OCI-LY1 (cell line): ENCODE measurements at regions not wholly inside any gene's neighbourhood (a gene's known extent, or its start where the extent isn't known, plus 50 kb on each side); places are given as distances from the start of the nearest gene placed in this dataset.

ENCODE experiments used
- H2AFZ ChIP-seq: fragments of 200-600 bp; sonication (generic), shearing (Covaris generic); 2 replicates; pipeline ENCODE4 v1.6.0; 2014; ENCODE audit warnings: antibody characterized with exemption, mild to moderate bottlenecking, low read length
- H3F3A ChIP-seq: fragments of 200-600 bp; sonication (generic), shearing (Covaris generic); 2 replicates; pipeline ENCODE4 v1.6.0; 2014; ENCODE audit warnings: mild to moderate bottlenecking, antibody characterized with exemption, low read length, moderate library complexity; ENCODE audit not compliant: insufficient read depth
- H3K27ac ChIP-seq: fragments of 200-600 bp; sonication (generic); 2 replicates; pipeline ENCODE4 v1.5.1; 2014; ENCODE audit warnings: low read length, mixed run types, mild to moderate bottlenecking, low read depth; ENCODE audit not compliant: poor library complexity, severe bottlenecking
- H3K27me3 ChIP-seq: fragments of 200-600 bp; sonication (generic); 2 replicates; pipeline ENCODE4 v1.6.0; 2014; ENCODE audit warnings: antibody characterized with exemption, mild to moderate bottlenecking, low read length, moderate library complexity; ENCODE audit not compliant: insufficient read depth
- H3K36me3 ChIP-seq: fragments of 200-600 bp; sonication (generic); 2 replicates; pipeline ENCODE4 v1.6.1; 2014; ENCODE audit warnings: mild to moderate bottlenecking, antibody characterized with exemption, low read length, moderate library complexity, mixed read lengths; ENCODE audit not compliant: insufficient read depth
- H3K4me1 ChIP-seq: fragments of 200-600 bp; sonication (generic); 2 replicates; pipeline ENCODE4 v1.5.1; 2014; ENCODE audit warnings: mild to moderate bottlenecking, low read length, moderate library complexity; ENCODE audit not compliant: insufficient read depth, severe bottlenecking
- H3K4me2 ChIP-seq: fragments of 200-600 bp; sonication (generic), shearing (Covaris generic); 2 replicates; pipeline ENCODE4 v1.6.1; 2014; ENCODE audit warnings: low read length
- H3K4me3 ChIP-seq: fragments of 200-600 bp; sonication (generic); 2 replicates; pipeline ENCODE4 v1.5.1; 2014; ENCODE audit warnings: low read length, low read depth, mild to moderate bottlenecking, mixed read lengths; ENCODE audit not compliant: poor library complexity, severe bottlenecking
- H3K79me2 ChIP-seq: fragments of 200-600 bp; shearing (Covaris generic); 2 replicates; pipeline ENCODE4 v1.6.1; 2016; ENCODE audit warnings: mixed run types, low read length, mixed read lengths; ENCODE audit not compliant: insufficient read depth
- H3K9ac ChIP-seq: fragments of 200-600 bp; sonication (generic), shearing (Covaris generic); 2 replicates; pipeline ENCODE4 v1.6.1; 2014; ENCODE audit warnings: mild to moderate bottlenecking, low read length, mixed read lengths
- H3K9me2 ChIP-seq: fragments of 200-600 bp; sonication (generic), shearing (Covaris generic); 2 replicates; pipeline ENCODE4 v1.6.1; 2014; ENCODE audit warnings: low read depth, mild to moderate bottlenecking, low read length, mixed read lengths
- H3K9me3 ChIP-seq: fragments of 200-600 bp; shearing (Covaris generic); 2 replicates; pipeline ENCODE4 v1.6.1; 2014; ENCODE audit warnings: low read length, mixed read lengths
- H4K20me1 ChIP-seq: fragments of 200-600 bp; sonication (generic), shearing (Covaris generic); 2 replicates; pipeline ENCODE4 v1.6.0; 2016; ENCODE audit warnings: mild to moderate bottlenecking, low read length; ENCODE audit not compliant: insufficient read depth
- EZH2 ChIP-seq: fragments of 200-600 bp; sonication (generic), shearing (Covaris generic); IDR thresholded peaks from 2 replicates; pipeline ENCODE4 v1.8.0; 2017; ENCODE audit warnings: borderline replicate concordance, mixed run types, mild to moderate bottlenecking, antibody characterized with exemption, low read length, moderate library complexity, mixed read lengths
- TF ChIP-seq, protein P1 (sequence below): fragments of 200-600 bp; sonication (generic), shearing (Covaris generic); IDR thresholded peaks from 2 replicates; pipeline ENCODE4 v1.5.1; 2017; ENCODE audit warnings: mild to moderate bottlenecking, antibody characterized with exemption, low read length, moderate library complexity, mixed read lengths

DNA sequence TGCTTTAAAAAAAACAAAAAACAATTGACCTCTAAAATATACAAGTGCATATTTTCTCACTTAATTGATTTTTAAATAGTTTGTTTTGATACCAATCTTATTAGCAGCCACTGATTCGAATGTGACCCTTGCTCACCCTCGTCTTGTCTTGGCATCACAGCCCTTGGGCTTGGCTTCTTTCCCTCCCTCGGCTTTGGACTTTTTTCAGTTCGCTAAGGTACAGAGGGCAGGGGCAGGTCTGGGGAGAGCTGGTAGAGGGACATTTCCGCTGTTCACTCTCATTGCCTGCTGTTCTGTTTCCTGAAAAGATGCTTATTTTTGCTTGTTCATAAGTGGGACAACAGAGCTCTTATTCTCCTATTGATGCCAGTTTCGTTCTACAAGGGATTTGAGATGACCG, 88.5 kb upstream of the RPS6KA3 start:
- Histone ChIP-seq H3F3A (no peaks in the 10 kb centered on the region), H4K20me1 (no peaks in the 10 kb centered on the region), H3K4me3 (no peak overlapping the region), H3K27ac (no peak overlapping the region), H3K9me2 (no peaks in the 10 kb centered on the region), H3K4me2 (no peak overlapping the region), H2AFZ (no peak overlapping the region), H3K9ac (no peak overlapping the region), H3K4me1 (no peaks in the 10 kb centered on the region), H3K36me3 (no peaks in the 10 kb centered on the region), H3K27me3 (no peaks in the 10 kb centered on the region), H3K79me2 (no peaks in the 10 kb centered on the region), H3K9me3 (no peaks in the 10 kb centered on the region)
- no peak for TF ChIP-seq EZH2
- TF ChIP-seq, protein P1, sequence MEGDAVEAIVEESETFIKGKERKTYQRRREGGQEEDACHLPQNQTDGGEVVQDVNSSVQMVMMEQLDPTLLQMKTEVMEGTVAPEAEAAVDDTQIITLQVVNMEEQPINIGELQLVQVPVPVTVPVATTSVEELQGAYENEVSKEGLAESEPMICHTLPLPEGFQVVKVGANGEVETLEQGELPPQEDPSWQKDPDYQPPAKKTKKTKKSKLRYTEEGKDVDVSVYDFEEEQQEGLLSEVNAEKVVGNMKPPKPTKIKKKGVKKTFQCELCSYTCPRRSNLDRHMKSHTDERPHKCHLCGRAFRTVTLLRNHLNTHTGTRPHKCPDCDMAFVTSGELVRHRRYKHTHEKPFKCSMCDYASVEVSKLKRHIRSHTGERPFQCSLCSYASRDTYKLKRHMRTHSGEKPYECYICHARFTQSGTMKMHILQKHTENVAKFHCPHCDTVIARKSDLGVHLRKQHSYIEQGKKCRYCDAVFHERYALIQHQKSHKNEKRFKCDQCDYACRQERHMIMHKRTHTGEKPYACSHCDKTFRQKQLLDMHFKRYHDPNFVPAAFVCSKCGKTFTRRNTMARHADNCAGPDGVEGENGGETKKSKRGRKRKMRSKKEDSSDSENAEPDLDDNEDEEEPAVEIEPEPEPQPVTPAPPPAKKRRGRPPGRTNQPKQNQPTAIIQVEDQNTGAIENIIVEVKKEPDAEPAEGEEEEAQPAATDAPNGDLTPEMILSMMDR = no peak

DNA sequence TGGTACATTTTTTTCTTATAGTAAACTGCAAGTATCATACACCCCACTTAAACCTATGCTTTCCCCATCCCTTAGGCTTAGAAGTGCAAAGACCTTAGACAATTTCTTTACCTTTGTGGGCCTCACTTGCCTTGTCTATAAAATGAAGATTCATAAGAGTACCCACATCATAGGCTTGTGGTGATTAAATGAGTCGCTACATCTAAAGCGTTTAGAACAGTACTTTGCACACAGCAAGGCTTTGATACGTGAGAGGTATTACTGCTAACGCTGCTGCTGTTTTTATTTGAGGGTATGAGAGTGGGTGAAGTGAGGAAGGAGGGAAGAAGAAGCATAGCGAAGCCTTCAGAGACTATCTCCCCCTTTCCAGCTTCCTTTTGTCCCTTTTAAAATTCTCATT, 87.8 kb upstream of the RPS6KA3 start:
- H3K4me1 ChIP-seq = no peaks in the 10 kb centered on the region
- H3K9me3 ChIP-seq = no peaks in the 10 kb centered on the region
- no peak overlapping the region for H3K9ac ChIP-seq
- TF ChIP-seq, protein P1 = no peak
- no peak for TF ChIP-seq EZH2
- H3K27me3 ChIP-seq = no peaks in the 10 kb centered on the region
- no peaks in the 10 kb centered on the region for H3K9me2 ChIP-seq
- H2AFZ ChIP-seq = no peak overlapping the region
- no peaks in the 10 kb centered on the region for H4K20me1 ChIP-seq
- no peak overlapping the region for H3K27ac ChIP-seq
- no peaks in the 10 kb centered on the region for H3K79me2 ChIP-seq
- no peaks in the 10 kb centered on the region for H3K36me3 ChIP-seq
- H3K4me2 ChIP-seq = no peak overlapping the region
- H3F3A ChIP-seq = no peaks in the 10 kb centered on the region
- H3K4me3 ChIP-seq = no peak overlapping the region

DNA sequence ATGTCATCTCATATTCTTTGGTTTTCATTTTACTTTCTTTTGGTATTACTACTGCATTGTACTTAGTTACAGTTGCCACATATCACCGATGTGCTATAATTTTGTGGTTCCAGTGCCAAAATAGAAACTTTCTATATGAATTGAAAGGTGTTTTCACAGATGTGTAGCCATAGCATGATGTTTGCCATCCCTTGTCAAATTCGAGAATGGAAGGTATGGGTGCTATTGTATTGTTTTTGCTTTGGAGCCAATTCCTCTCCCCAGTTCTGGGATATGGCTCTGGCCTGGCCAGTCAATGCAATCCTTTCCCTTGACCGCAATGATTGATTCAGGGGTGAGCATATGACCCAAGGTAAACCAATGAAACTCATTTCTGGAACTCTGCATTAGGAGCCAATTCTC, 86.2 kb upstream of the RPS6KA3 start:
- no peaks in the 10 kb centered on the region for H3K36me3 ChIP-seq
- TF ChIP-seq EZH2 = no peak
- TF ChIP-seq, protein P1 = no peak
- no peak overlapping the region for H3K4me2 ChIP-seq
- H4K20me1 ChIP-seq = no peaks in the 10 kb centered on the region
- no peaks in the 10 kb centered on the region for H3K27me3 ChIP-seq
- no peaks in the 10 kb centered on the region for H3K79me2 ChIP-seq
- no peak overlapping the region for H3K4me3 ChIP-seq
- H3K9ac ChIP-seq = no peak overlapping the region
- H3K4me1 ChIP-seq = no peaks in the 10 kb centered on the region
- no peaks in the 10 kb centered on the region for H3K9me3 ChIP-seq
- H2AFZ ChIP-seq = no peak overlapping the region
- no peaks in the 10 kb centered on the region for H3F3A ChIP-seq
- H3K9me2 ChIP-seq = no peaks in the 10 kb centered on the region
- no peak overlapping the region for H3K27ac ChIP-seq
